ENCODE measurements at regions not wholly inside any gene's neighbourhood (a gene's known extent, or its start where the extent isn't known, plus 50 kb on each side); places are given as distances from the start of the nearest gene placed in this dataset.

DNA sequence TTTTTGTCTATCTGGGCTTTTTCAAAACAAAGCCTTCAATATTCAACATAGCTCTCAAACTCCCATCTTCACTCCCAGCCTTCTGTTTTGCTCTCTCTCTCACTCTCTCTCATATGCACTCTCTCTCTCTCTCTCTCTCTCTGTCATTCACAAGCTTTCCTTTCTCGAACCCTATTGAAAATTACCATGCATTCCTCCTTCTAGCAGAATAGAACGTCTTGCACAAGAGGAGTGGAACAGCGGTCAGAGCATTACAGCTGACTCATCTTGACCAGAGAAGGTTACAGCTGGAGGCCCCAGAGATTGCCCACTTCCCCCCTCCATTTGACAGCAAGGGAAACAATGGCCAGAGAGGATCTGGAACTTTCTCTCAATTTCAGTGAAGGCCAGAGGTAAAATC, 51.0 kb upstream of the LIFR start:
- no peak overlapping the region for H3K27ac Mint-ChIP-seq
- ChIA-PET CTCF (no interaction called here), POLR2A (no interaction called here)
- intact Hi-C loops (cut with DNase I, micrococcal nuclease): no loop called here
- H3K9me3 Mint-ChIP-seq: no peaks in the 10 kb centered on the region
- ATAC-seq (ENCODE audit: poor library complexity) (no peak), DNase-seq (peak in 1 of 14 experiments; percentile 4)
- H3K4me3 Mint-ChIP-seq: no peak overlapping the region
- no peaks in the 10 kb centered on the region for H3K4me1 Mint-ChIP-seq (ENCODE audit: low read depth)
- TF ChIP-seq, protein P1, sequence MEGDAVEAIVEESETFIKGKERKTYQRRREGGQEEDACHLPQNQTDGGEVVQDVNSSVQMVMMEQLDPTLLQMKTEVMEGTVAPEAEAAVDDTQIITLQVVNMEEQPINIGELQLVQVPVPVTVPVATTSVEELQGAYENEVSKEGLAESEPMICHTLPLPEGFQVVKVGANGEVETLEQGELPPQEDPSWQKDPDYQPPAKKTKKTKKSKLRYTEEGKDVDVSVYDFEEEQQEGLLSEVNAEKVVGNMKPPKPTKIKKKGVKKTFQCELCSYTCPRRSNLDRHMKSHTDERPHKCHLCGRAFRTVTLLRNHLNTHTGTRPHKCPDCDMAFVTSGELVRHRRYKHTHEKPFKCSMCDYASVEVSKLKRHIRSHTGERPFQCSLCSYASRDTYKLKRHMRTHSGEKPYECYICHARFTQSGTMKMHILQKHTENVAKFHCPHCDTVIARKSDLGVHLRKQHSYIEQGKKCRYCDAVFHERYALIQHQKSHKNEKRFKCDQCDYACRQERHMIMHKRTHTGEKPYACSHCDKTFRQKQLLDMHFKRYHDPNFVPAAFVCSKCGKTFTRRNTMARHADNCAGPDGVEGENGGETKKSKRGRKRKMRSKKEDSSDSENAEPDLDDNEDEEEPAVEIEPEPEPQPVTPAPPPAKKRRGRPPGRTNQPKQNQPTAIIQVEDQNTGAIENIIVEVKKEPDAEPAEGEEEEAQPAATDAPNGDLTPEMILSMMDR (IDR thresholded peaks at IDR 0.05): no peak
- Histone ChIP-seq H3K4me1 (ENCODE audit: insufficient read depth, low read length) (no peaks in the 10 kb centered on the region), H3K9me3 (ENCODE audit: control insufficient read depth in 1 of 2, insufficient read depth in 1 of 2, low read length in 2 of 2) (no peaks in the 10 kb centered on the region), H3K27ac (ENCODE audit: low read depth in 1 of 2, low read length in 2 of 2) (no peak overlapping the region), H3K36me3 (ENCODE audit: insufficient read depth, low read length) (no peaks in the 10 kb centered on the region), H3K4me3 (ENCODE audit: low read length) (no peak overlapping the region), H3K27me3 (ENCODE audit: control insufficient read depth in 1 of 2, insufficient read depth in 2 of 2, low read length in 2 of 2) (peaks cover 0 to 5% of the 10 kb centered on the region in 2 experiments)
- H3K36me3 Mint-ChIP-seq (ENCODE audit: low read depth): no peaks in the 10 kb centered on the region
- H3K27me3 Mint-ChIP-seq: peaks cover 31% of the 10 kb centered on the region

DNA sequence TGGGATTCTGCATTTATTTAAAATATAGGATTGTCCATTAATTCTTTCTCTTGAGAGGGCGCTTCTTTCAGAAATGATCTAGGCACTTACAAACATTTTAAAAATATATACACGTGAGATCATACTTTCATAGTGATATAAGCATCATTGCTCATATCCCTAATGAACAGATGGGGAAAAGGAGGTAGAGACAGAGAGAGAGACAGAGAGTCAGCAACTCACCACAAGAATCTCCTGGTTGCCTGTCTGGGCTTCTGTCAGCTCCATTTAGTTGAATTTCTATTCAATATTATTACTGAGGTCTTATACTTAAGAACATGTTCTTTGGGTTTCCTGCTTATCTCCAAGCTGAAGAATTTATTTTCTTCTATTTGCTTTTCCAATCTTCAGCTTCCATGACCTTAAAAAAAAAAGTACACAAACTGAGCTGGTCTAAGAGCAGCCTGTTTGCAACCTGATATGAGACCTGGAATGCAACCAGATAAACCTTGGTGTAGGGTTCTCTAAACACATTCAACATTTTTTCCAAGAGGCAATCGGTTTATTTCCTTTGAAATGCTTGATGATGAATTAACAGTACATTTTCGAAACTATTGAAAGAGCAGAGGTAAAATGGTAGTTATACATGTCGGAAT, 51.6 kb upstream of the LIFR start:
- ChIA-PET CTCF (no interaction called here), POLR2A (no interaction called here)
- intact Hi-C loops (cut with DNase I, micrococcal nuclease): no loop called here
- Histone ChIP-seq H3K4me1 (ENCODE audit: insufficient read depth, low read length) (no peaks in the 10 kb centered on the region), H3K27ac (ENCODE audit: low read depth in 1 of 2, low read length in 2 of 2) (no peak overlapping the region), H3K9me3 (ENCODE audit: control insufficient read depth in 1 of 2, insufficient read depth in 1 of 2, low read length in 2 of 2) (no peaks in the 10 kb centered on the region), H3K27me3 (ENCODE audit: control insufficient read depth in 1 of 2, insufficient read depth in 2 of 2, low read length in 2 of 2) (peaks cover 0 to under 1% of the 10 kb centered on the region in 2 experiments), H3K4me3 (ENCODE audit: low read length) (no peak overlapping the region), H3K36me3 (ENCODE audit: insufficient read depth, low read length) (no peaks in the 10 kb centered on the region)
- Mint-ChIP-seq H3K9me3 (no peaks in the 10 kb centered on the region), H3K27me3 (peaks cover 36% of the 10 kb centered on the region), H3K36me3 (ENCODE audit: low read depth) (no peaks in the 10 kb centered on the region), H3K4me3 (no peak overlapping the region), H3K4me1 (ENCODE audit: low read depth) (no peaks in the 10 kb centered on the region), H3K27ac (no peak overlapping the region)
- DNase-seq (no peak), ATAC-seq (ENCODE audit: poor library complexity) (no peak)
- TF ChIP-seq, protein P1 (IDR thresholded peaks at IDR 0.05): no peak

DNA sequence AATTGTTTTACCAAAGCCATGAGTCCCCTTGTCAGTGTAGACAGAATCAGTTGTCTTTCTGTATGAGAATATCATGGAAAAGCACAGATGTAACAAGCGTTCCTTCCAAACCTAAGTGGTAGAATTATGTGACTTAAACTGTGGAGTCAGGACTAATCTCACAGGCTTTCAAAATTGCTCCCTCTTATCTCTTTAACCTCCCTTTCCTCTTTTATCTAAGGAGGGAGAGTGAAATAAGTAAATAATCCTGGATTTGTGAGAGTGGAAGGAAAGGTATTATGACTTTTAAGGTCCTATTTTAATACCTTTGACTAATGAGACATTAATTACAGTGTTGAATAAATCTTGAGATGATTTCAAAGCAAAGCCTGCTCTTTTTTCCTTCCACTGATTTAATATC, 52.4 kb upstream of the LIFR start:
- H3K27me3 ChIP-seq (ENCODE audit: control insufficient read depth in 1 of 2, insufficient read depth in 2 of 2, low read length in 2 of 2): no peaks in the 10 kb centered on the region
- CTCF ChIA-PET: no interaction called here
- H3K4me3 Mint-ChIP-seq: no peak overlapping the region
- DNase-seq: no peak
- H3K27ac ChIP-seq (ENCODE audit: low read depth in 1 of 2, low read length in 2 of 2): no peak overlapping the region
- H3K27me3 Mint-ChIP-seq: peaks cover 34% of the 10 kb centered on the region
- H3K27ac Mint-ChIP-seq: no peak overlapping the region
- H3K9me3 ChIP-seq (ENCODE audit: control insufficient read depth in 1 of 2, insufficient read depth in 1 of 2, low read length in 2 of 2): no peaks in the 10 kb centered on the region
- no peaks in the 10 kb centered on the region for H3K36me3 ChIP-seq (ENCODE audit: insufficient read depth, low read length)
- no peaks in the 10 kb centered on the region for H3K4me1 ChIP-seq (ENCODE audit: insufficient read depth, low read length)
- TF ChIP-seq, protein P1 (IDR thresholded peaks at IDR 0.05): no peak
- intact Hi-C loops (cut with DNase I, micrococcal nuclease): no loop called here
- no peaks in the 10 kb centered on the region for H3K4me1 Mint-ChIP-seq (ENCODE audit: low read depth)
- H3K9me3 Mint-ChIP-seq: no peaks in the 10 kb centered on the region
- H3K4me3 ChIP-seq (ENCODE audit: low read length): no peak overlapping the region
- POLR2A ChIA-PET: no interaction called here
- no peak for ATAC-seq (ENCODE audit: poor library complexity)
- no peaks in the 10 kb centered on the region for H3K36me3 Mint-ChIP-seq (ENCODE audit: low read depth)

Measured in CD4-positive, alpha-beta T cell (primary cell).